Ovary (tissue), 7 donors: ENCODE measurements at regions not wholly inside any gene's neighbourhood (a gene's known extent, or its start where the extent isn't known, plus 50 kb on each side); places are given as distances from the start of the nearest gene placed in this dataset.

Experiments used
- DNase-seq, 5 donors: peaks; one replicate each; pipeline ENCODE4 v3.0.0-alpha.2; 2019 to 2020
- H3K27ac ChIP-seq, 2 donors: fragments of 200-600 bp; one replicate each; pipeline versions ENCODE4 v1.5.1 to v1.8.0; 2019 to 2022
- H3K27me3 ChIP-seq: fragments of 200-600 bp; one replicate; pipeline ENCODE4 v1.8.0; 2022
- H3K36me3 ChIP-seq: fragments of 200-600 bp; sonication (generic); one replicate; pipeline ENCODE4 v1.5.1; 2019
- H3K4me1 ChIP-seq: one replicate; pipeline ENCODE4 v1.8.1; 2013; ENCODE audit warnings: mild to moderate bottlenecking, moderate library complexity; ENCODE audit not compliant: insufficient read depth
- H3K4me3 ChIP-seq: fragments of 200-600 bp; sonication (generic); one replicate; pipeline ENCODE4 v1.5.1; 2017
- H3K9me3 ChIP-seq, 2 donors: fragments of 200-600 bp in 1 of 2; sonication (generic) in 1 of 2; one replicate each; pipeline versions ENCODE4 v1.5.1 to v1.8.1; 2013 to 2019; ENCODE audit warnings: mild to moderate bottlenecking in 1 of 2, moderate library complexity in 1 of 2
- CTCF ChIP-seq, 3 donors: fragments of 450-650 bp in 2 of 3; fragments of 200-600 bp in 1 of 3; IDR thresholded peaks; one replicate each; pipeline versions ENCODE4 v1.5.1 to v1.8.0; 2016 to 2022; ENCODE audit warnings: antibody characterized with exemption in 3 of 3, mild to moderate bottlenecking in 1 of 3
- EP300 ChIP-seq: sonication (generic); formaldehyde crosslinking; IDR thresholded peaks from one replicate; pipeline ENCODE4 v1.6.1; 2017; ENCODE audit warnings: antibody characterized with exemption
- POLR2A ChIP-seq: fragments of 450-650 bp; IDR thresholded peaks from one replicate; pipeline ENCODE4 v1.6.1; 2017; ENCODE audit warnings: antibody characterized with exemption, mild to moderate bottlenecking, moderate library complexity
- WGBS, 3 donors: extraction: QIAGEN DNeasy Blood & Tissue Kit in 1 of 3; methylation state at CpG; one replicate each; pipeline versions ENCODE4 v1.1.5 to v1.1.7; 2013 to 2017; 5-methylcytosine and 5-hydroxymethylcytosine counted together
- intact Hi-C, 4 donors: fragments of 100-400 bp; cut with DNase I; formaldehyde crosslinking; loops; one replicate each; pipeline versions ENCODE4 v1.11.0 to v1.15.1; 2022 to 2023
- donor health status: DM: no; HTN: no; CAD: no; lungs with moderate emphysema.
- donor health status: DM: no; HTN: no; CAD: no.
- donor health status: Bipolar disorder and iron deficiency.
- donor health status: DM: no; HTN: no; CAD: no.
- donor health status: DM: yes; HTN: yes; CAD: no.

GRCh38 chr21:38988509-38989378, 183.0 kb downstream of the ETS2 start:
- H3K4me1 ChIP-seq, result peaks cover 23% of the 10 kb centered on the region
- no peak for DNase-seq
- no peak for TF ChIP-seq EP300
- no peak for TF ChIP-seq POLR2A
- TF ChIP-seq CTCF (IDR thresholded peaks at IDR 0.05), result no peak
- H3K27me3 ChIP-seq, result no peaks in the 10 kb centered on the region
- no peaks in the 10 kb centered on the region for H3K9me3 ChIP-seq
- intact Hi-C loops, result no loop called here
- no peaks in the 10 kb centered on the region for H3K36me3 ChIP-seq
- no peak overlapping the region for H3K4me3 ChIP-seq
- H3K27ac ChIP-seq, result no peak overlapping the region
- 68 to 76% (median 73%) methylated on average over 29 of the region's 29 CpGs for WGBS, 3 donors

- H3K36me3 ChIP-seq, result no peaks in the 10 kb centered on the region
- peaks cover 23% of the 10 kb centered on the region for H3K4me1 ChIP-seq
- no peak overlapping the region for H3K27ac ChIP-seq
- DNase-seq, result peak in 1 of 5 donors; percentile 39
- intact Hi-C loops, result no loop called here
- no peak for TF ChIP-seq POLR2A
- TF ChIP-seq CTCF (IDR thresholded peaks at IDR 0.05), result no peak
- no peak for TF ChIP-seq EP300
- H3K9me3 ChIP-seq, result no peaks in the 10 kb centered on the region
- WGBS, 3 donors, result 67 to 73% (median 72%) methylated on average over 12 of the region's 12 CpGs
- H3K27me3 ChIP-seq, result no peaks in the 10 kb centered on the region
- no peak overlapping the region for H3K4me3 ChIP-seq
Measured at GRCh38 chr21:38987633-38988508, 182.1 kb downstream of the ETS2 start.

- Histone ChIP-seq H3K36me3 (no peaks in the 10 kb centered on the region), H3K27me3 (no peaks in the 10 kb centered on the region), H3K27ac (no peak overlapping the region), H3K4me3 (no peak overlapping the region), H3K9me3 (no peaks in the 10 kb centered on the region), H3K4me1 (peaks cover 17% of the 10 kb centered on the region)
- no peak for DNase-seq
- 91 to 93% (median 92%) methylated on average over 13 of the region's 13 CpGs for WGBS, 3 donors
- intact Hi-C loops, result no loop called here
- no peak for TF ChIP-seq POLR2A
- TF ChIP-seq EP300, result no peak
- no peak for TF ChIP-seq CTCF (IDR thresholded peaks at IDR 0.05)
Measured at GRCh38 chr21:38986806-38987632, 181.3 kb downstream of the ETS2 start.

DNA sequence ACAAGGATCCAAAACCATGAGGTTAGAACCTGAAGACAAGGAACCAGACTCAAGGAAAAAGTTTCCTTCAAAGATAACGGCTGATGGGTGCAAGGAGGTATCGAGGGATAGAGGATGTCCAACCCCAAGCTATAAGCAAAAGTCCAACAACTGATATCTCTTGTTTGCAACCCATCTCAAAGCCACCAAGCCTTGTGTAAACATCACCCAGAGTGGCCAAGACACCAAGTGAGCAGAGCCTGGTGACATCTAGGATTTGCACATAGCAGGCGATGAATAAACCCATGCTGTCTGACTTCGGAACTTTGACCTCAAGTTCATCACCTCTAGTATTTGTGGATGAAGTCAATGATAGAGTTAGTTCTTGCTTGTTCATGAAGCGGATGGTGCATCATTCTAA, 180.7 kb downstream of the ETS2 start:
- H3K27me3 ChIP-seq, result no peaks in the 10 kb centered on the region
- no peaks in the 10 kb centered on the region for H3K9me3 ChIP-seq
- H3K36me3 ChIP-seq, result no peaks in the 10 kb centered on the region
- 95 to 98% (median 95%) methylated on average over 5 of the region's 5 CpGs for WGBS, 3 donors
- peaks cover 17% of the 10 kb centered on the region for H3K4me1 ChIP-seq
- intact Hi-C loops, result no loop called here
- H3K4me3 ChIP-seq, result no peak overlapping the region
- H3K27ac ChIP-seq, result no peak overlapping the region
- TF ChIP-seq POLR2A, result no peak
- no peak for DNase-seq
